ENCODE measurements at regions not wholly inside any gene's neighbourhood (a gene's known extent, or its start where the extent isn't known, plus 50 kb on each side); places are given as distances from the start of the nearest gene placed in this dataset.
"Not testable (repeated sequence)": the region's sequence is repeated elsewhere in the genome, so short reads cannot be mapped to it uniquely, and the experiment has no call there.

- FAIRE-seq; H3K27ac ChIP-seq (ENCODE audit: extremely low read depth, low read depth, low read length); H2AFZ ChIP-seq (ENCODE audit: low read depth, low read length); H3K36me3 ChIP-seq (ENCODE audit: control insufficient read depth, insufficient read depth, low read length); H3K4me2 ChIP-seq (ENCODE audit: insufficient read depth, low read length); H3K4me1 ChIP-seq (replicated peaks in 1 of 2; ENCODE audit: control insufficient read depth in 2 of 2, insufficient read depth in 2 of 2, low read length in 2 of 2); in situ Hi-C loops (cut with MboI); H3K9me1 ChIP-seq (ENCODE audit: control insufficient read depth, insufficient read depth, low read length); CTCF ChIA-PET (ENCODE audit: low intra/inter-chr PET ratio); DNase-seq (ENCODE audit: extremely low read depth in 1 of 4, low spot score in 3 of 4); ATAC-seq; H3K4me3 ChIP-seq; POLR2A ChIA-PET; H3K9me3 ChIP-seq (replicated peaks; ENCODE audit: control insufficient read depth, insufficient read depth, low read depth, low read length); BruUV-seq (replicated peaks); H3K9ac ChIP-seq (ENCODE audit: insufficient read depth in 1 of 2, low read depth in 2 of 2, low read length in 2 of 2); H3K27me3 ChIP-seq (ENCODE audit: control insufficient read depth in 2 of 2, insufficient read depth in 2 of 2, low read length in 2 of 2); intact Hi-C loops (cut with micrococcal nuclease); H4K20me1 ChIP-seq (replicated peaks; ENCODE audit: control insufficient read depth, insufficient read depth, low read length); H3K79me2 ChIP-seq (ENCODE audit: control insufficient read depth, insufficient read depth, low read length): not testable (repeated sequence)
- TF ChIP-seq ZBTB33 (CRISPR knock-in tag; IDR thresholded peaks at IDR 0.05), result peak; percentile 86
- no CpG with 5 or more reads among the region's 33 CpGs for WGBS (ENCODE audit: insufficient coverage, low coverage, missing lambda C conversion rate)
Observed at GRCh38 chr1:610538-610937, 75.9 kb downstream of the OR4F16 start.

GRCh38 chr1:609161-609560 lies 77.3 kb downstream of the OR4F16 start:
- CTCF ChIA-PET (ENCODE audit: low intra/inter-chr PET ratio); BruUV-seq (replicated peaks); H2AFZ ChIP-seq (ENCODE audit: low read depth, low read length); POLR2A ChIA-PET; H4K20me1 ChIP-seq (replicated peaks; ENCODE audit: control insufficient read depth, insufficient read depth, low read length); ATAC-seq; H3K27me3 ChIP-seq (ENCODE audit: control insufficient read depth in 2 of 2, insufficient read depth in 2 of 2, low read length in 2 of 2); H3K4me2 ChIP-seq (ENCODE audit: insufficient read depth, low read length); intact Hi-C loops (cut with micrococcal nuclease); H3K79me2 ChIP-seq (ENCODE audit: control insufficient read depth, insufficient read depth, low read length); H3K9me1 ChIP-seq (ENCODE audit: control insufficient read depth, insufficient read depth, low read length); DNase-seq (ENCODE audit: extremely low read depth in 1 of 4, low spot score in 3 of 4); H3K36me3 ChIP-seq (ENCODE audit: control insufficient read depth, insufficient read depth, low read length); in situ Hi-C loops (cut with MboI); H3K4me1 ChIP-seq (replicated peaks in 1 of 2; ENCODE audit: control insufficient read depth in 2 of 2, insufficient read depth in 2 of 2, low read length in 2 of 2); H3K4me3 ChIP-seq; FAIRE-seq; H3K9ac ChIP-seq (ENCODE audit: insufficient read depth in 1 of 2, low read depth in 2 of 2, low read length in 2 of 2); H3K9me3 ChIP-seq (replicated peaks; ENCODE audit: control insufficient read depth, insufficient read depth, low read depth, low read length); H3K27ac ChIP-seq (ENCODE audit: extremely low read depth, low read depth, low read length): not testable (repeated sequence)
- peak; percentile 58; the same call in 1 of the 2 replicates for TF ChIP-seq ZBTB33 (CRISPR knock-in tag; IDR thresholded peaks at IDR 0.05)
- no CpG with 5 or more reads among the region's 24 CpGs for WGBS (ENCODE audit: insufficient coverage, low coverage, missing lambda C conversion rate)

All from K562 (cell line).